HL-60 (cell line): ENCODE measurements at regions not wholly inside any gene's neighbourhood (a gene's known extent, or its start where the extent isn't known, plus 50 kb on each side); places are given as distances from the start of the nearest gene placed in this dataset.

Experiments used
- DNase-seq, 2 experiments: peaks; one replicate each; pipeline ENCODE4 v3.0.0-alpha.2; 2010 to 2020; ENCODE audit warnings: low read depth in 1 of 2, low spot score in 1 of 2
- H3K27ac ChIP-seq: fragments of 250-450 bp; sonication (Bioruptor Pico); replicated peaks from 2 replicates; pipeline ENCODE4 v1.5.1; 2020; ENCODE audit warnings: mild to moderate bottlenecking, moderate library complexity
- H3K27me3 ChIP-seq: fragments of 250-450 bp; sonication (Bioruptor Pico); 2 replicates; pipeline ENCODE4 v1.5.1; 2021; ENCODE audit warnings: mild to moderate bottlenecking, moderate library complexity; ENCODE audit not compliant: insufficient read depth, poor library complexity, severe bottlenecking
- H3K4me3 ChIP-seq: replicated peaks from 2 replicates; pipeline ENCODE4 v1.5.1; 2011; ENCODE audit warnings: mild to moderate bottlenecking, control low read depth, low read length; ENCODE audit not compliant: insufficient read depth
- GABPA ChIP-seq: IDR thresholded peaks from 2 replicates; pipeline ENCODE4 v1.6.1; 2012; ENCODE audit warnings: low read depth
- POLR2AphosphoS5 ChIP-seq: IDR thresholded peaks from 2 replicates; pipeline ENCODE4 v1.6.1; 2012; ENCODE audit warnings: low read depth
- SPI1 ChIP-seq: IDR thresholded peaks from 2 replicates; pipeline ENCODE4 v1.6.1; 2012; ENCODE audit warnings: low read depth, mild to moderate bottlenecking, borderline replicate concordance
- TF ChIP-seq, protein P1 (sequence below): IDR thresholded peaks from 2 replicates; pipeline ENCODE4 v1.6.1; 2012; ENCODE audit warnings: low read depth; ENCODE audit not compliant: insufficient replicate concordance
- TF ChIP-seq, protein P2 (sequence below): IDR thresholded peaks from one replicate; pipeline ENCODE4 v1.5.1; 2011; ENCODE audit warnings: low read length, control low read depth, inconsistent platforms; ENCODE audit not compliant: insufficient read depth

DNA sequence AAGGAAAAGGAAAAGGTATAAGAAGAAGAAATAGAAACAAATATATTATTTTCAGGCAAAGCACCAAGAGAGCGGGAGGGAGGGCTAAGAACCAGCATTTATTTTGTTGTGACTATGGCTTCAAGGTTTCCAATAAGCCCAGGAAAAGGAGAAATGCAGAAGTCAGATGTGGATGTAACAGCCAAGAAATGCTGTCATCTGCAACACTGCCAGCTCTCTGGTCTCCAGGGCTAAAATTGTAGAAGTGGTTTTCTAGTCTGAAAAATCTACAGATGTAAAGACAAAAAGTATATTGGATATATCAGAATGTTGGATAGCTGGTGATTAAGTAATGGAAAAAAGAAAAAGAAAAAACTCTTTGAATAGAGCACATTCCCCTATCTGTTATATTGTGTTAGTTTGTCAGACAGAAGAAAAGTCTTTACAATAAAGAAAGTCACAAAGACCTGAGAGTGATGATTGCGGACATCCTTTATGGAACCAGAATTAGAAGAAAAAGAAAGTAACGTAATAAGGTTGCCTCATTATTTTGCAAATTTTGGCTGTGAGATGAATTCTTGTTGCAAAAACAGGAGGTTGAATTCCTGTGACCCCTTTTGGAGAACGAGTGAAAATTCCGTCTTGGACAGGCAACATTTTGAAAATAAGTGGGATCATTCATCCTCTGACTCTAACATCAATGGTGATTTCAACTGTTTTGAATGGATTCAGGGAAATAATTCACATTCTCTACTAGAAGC lies 938.1 kb downstream of the TTLL7 start:
- H3K4me3 ChIP-seq = no peak overlapping the region
- no peak for DNase-seq
- H3K27me3 ChIP-seq = no peaks in the 10 kb centered on the region
- TF ChIP-seq, protein P1, sequence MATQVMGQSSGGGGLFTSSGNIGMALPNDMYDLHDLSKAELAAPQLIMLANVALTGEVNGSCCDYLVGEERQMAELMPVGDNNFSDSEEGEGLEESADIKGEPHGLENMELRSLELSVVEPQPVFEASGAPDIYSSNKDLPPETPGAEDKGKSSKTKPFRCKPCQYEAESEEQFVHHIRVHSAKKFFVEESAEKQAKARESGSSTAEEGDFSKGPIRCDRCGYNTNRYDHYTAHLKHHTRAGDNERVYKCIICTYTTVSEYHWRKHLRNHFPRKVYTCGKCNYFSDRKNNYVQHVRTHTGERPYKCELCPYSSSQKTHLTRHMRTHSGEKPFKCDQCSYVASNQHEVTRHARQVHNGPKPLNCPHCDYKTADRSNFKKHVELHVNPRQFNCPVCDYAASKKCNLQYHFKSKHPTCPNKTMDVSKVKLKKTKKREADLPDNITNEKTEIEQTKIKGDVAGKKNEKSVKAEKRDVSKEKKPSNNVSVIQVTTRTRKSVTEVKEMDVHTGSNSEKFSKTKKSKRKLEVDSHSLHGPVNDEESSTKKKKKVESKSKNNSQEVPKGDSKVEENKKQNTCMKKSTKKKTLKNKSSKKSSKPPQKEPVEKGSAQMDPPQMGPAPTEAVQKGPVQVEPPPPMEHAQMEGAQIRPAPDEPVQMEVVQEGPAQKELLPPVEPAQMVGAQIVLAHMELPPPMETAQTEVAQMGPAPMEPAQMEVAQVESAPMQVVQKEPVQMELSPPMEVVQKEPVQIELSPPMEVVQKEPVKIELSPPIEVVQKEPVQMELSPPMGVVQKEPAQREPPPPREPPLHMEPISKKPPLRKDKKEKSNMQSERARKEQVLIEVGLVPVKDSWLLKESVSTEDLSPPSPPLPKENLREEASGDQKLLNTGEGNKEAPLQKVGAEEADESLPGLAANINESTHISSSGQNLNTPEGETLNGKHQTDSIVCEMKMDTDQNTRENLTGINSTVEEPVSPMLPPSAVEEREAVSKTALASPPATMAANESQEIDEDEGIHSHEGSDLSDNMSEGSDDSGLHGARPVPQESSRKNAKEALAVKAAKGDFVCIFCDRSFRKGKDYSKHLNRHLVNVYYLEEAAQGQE = no peak
- TF ChIP-seq GABPA = no peak
- no peak overlapping the region for H3K27ac ChIP-seq

DNA sequence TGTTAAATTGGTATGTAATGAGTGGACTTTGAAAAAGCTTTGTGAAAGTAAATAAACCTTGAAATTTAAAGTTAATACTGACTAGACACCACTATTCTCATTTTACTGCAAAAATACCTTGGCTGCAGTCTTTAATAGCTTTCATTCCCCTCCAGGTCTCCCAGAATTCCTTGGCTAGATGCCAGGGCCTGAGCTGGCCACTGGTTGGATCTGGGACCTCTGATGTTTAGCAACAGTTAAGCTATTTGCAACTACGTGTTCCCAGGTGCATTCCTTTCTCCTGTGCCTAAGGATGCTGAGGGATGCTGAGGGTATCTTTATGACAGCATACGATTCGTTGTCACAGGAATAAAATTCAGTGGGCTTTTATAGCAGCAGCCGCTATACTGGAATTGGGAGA lies 938.7 kb downstream of the TTLL7 start:
- no peak overlapping the region for H3K4me3 ChIP-seq
- TF ChIP-seq POLR2AphosphoS5 (no peak), GABPA (no peak), SPI1 (no peak)
- TF ChIP-seq, protein P1 = no peak
- TF ChIP-seq, protein P2, sequence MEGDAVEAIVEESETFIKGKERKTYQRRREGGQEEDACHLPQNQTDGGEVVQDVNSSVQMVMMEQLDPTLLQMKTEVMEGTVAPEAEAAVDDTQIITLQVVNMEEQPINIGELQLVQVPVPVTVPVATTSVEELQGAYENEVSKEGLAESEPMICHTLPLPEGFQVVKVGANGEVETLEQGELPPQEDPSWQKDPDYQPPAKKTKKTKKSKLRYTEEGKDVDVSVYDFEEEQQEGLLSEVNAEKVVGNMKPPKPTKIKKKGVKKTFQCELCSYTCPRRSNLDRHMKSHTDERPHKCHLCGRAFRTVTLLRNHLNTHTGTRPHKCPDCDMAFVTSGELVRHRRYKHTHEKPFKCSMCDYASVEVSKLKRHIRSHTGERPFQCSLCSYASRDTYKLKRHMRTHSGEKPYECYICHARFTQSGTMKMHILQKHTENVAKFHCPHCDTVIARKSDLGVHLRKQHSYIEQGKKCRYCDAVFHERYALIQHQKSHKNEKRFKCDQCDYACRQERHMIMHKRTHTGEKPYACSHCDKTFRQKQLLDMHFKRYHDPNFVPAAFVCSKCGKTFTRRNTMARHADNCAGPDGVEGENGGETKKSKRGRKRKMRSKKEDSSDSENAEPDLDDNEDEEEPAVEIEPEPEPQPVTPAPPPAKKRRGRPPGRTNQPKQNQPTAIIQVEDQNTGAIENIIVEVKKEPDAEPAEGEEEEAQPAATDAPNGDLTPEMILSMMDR = no peak
- DNase-seq = no peak
- no peaks in the 10 kb centered on the region for H3K27me3 ChIP-seq
- no peak overlapping the region for H3K27ac ChIP-seq

DNA sequence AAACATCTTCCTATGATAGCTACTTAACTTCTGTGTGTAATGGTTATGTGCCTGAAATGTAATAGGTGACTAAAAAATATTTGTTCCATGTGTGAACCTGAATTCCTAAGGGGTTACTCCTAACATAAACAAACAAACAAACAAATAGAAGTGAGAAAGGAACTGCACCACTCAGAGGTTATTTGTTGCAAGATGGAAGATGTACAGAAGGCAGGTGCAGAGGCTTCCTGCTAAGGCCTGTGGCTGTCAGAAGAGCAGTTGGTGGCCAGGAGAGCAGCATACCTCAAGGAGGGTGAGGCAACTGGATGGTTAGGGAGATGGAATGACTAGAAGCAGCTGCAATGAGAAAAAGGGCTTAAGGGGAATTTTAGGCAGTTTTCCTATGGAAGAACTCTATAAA lies 940.6 kb downstream of the TTLL7 start:
- no peak overlapping the region for H3K4me3 ChIP-seq
- TF ChIP-seq SPI1 (no peak), POLR2AphosphoS5 (no peak), GABPA (no peak)
- TF ChIP-seq, protein P2 = no peak
- TF ChIP-seq, protein P1 = no peak
- no peak for DNase-seq

More for the DNA sequence above, 940.6 kb downstream of the TTLL7 start:
- Histone ChIP-seq H3K27ac (no peak overlapping the region), H3K27me3 (no peaks in the 10 kb centered on the region)
